ENCODE measurements at regions not wholly inside any gene's neighbourhood (a gene's known extent, or its start where the extent isn't known, plus 50 kb on each side); places are given as distances from the start of the nearest gene placed in this dataset.

DNA sequence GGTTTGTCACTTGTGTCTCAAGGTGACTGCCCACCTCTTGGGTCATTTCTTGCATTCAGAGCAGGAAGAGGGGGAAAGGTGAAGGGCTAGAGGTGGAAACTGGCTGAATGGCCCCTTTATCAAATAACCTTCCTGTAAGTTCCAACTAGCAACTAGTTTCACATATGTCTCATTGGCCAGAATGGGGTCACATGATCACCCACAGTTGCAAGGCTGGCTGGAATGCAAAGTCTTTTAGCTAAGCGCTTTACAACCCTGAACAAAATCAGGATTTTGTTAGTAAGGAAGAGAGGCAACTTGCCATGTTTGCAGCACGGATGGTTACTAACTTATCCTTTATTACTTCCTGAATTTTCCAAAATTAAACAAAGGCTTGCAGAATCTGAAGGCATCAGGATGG lies 156.3 kb downstream of the EMX2 start (continued):
- no peak for TF ChIP-seq CEBPB (IDR thresholded peaks at IDR 0.05)
- no peak for TF ChIP-seq FOSB (CRISPR knock-in tag; IDR thresholded peaks at IDR 0.05)
- no peak for TF ChIP-seq FOSL2 (IDR thresholded peaks at IDR 0.05)
- TF ChIP-seq FOSL2 (CRISPR knock-in tag; IDR thresholded peaks at IDR 0.05) = no peak
- no peak for TF ChIP-seq ZC3H11A (IDR thresholded peaks at IDR 0.05)

DNA sequence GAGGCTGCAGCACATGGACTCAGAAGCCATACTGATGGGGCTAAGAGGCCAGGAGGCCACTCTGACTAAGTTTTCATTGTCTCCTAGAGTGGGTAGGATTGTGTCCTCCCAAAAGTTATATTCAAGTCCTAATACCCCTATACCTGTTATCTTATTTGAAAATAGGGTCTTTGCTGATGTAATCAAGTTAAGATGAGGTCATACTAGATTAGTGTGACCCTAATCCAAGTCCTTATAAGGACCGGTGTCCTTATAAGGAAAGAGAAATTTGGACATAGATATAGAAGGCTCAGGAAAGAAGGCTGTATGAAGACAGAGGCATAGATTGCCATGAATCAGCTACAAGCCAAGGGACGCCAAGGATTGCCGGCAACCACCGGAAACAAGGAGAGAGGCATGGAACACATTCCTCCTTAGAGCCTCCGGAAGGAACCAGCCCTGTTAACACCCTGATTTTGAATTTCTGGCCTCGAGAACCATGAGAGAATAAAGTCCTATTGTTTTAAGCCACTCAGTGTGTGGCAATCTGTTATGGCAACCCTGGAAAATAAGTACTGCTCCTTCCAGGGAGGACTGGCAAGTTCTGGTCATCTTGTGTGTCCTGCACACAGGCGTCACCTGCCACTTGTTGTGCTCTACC lies 157.0 kb downstream of the EMX2 start:
- no peak overlapping the region for H3K27ac ChIP-seq
- ATAC-seq = no peak
- H3K4me3 ChIP-seq = no peak overlapping the region
- WGBS (ENCODE audit: missing lambda C conversion rate) = 37% methylated on average over 7 of the region's 7 CpGs
- no peak for FAIRE-seq
- no peaks in the 10 kb centered on the region for H3K4me1 ChIP-seq
- no peak overlapping the region for H3K4me2 ChIP-seq
- DNase-seq (ENCODE audit: low read depth in 1 of 2, low spot score in 1 of 2) = no peak
- no peaks in the 10 kb centered on the region for H3K9me3 ChIP-seq
- ChIA-PET CTCF (interaction anchor here (0.6 kb wide), 1 partner anchor 23 kb away, joined by 4 read pairs; no protein-coding TSS in a partner anchor), POLR2A (no interaction called here)
- TF ChIP-seq EP300 (IDR thresholded peaks at IDR 0.05) = no peak

DNA sequence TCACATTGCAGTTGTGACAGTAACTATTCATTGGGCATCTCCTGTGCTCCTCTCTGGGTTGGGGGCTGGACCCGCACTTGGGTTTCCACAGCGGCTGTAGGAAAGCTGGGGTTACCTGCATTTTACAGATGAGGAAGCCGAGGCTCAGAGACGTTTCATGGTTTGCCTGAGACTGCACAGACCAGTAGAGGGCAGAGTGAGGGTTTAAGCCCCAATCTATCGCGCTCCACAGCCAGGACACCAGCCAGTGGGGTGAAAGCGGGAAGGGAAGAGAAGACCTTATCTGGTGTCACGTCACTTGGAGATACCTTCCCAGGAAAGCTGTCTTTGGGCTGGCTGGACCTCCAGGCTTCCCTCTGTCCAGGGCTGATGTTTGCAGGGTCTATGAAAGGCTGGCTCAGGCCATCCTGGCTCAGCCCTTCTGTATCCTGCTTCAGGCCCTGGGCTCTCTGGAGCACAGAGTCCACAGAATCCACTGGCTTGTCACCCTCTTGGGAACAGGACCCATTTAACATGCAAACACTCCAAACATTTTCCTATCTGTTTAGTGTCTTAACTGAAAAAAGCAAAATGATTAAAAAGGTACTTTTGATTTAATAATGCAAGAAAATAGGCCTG lies 167.7 kb downstream of the EMX2 start:
- no peak overlapping the region for H3K4me3 ChIP-seq
- POLR2A ChIA-PET = no interaction called here
- whole genome bisulfite sequencing (ENCODE audit: missing lambda C conversion rate) = 44% methylated on average over 4 of the region's 8 CpGs
- H3K27ac ChIP-seq = no peak overlapping the region
- no peaks in the 10 kb centered on the region for H3K4me1 ChIP-seq
- DNase-seq (ENCODE audit: low read depth in 1 of 2, low spot score in 1 of 2) = peak; percentile 18 to 19
- CTCF ChIA-PET = interaction anchor here (1.2 kb wide), 1 partner anchor 176 kb away, joined by 3 read pairs; no protein-coding TSS in a partner anchor
- H3K9me3 ChIP-seq = peaks cover 6% of the 10 kb centered on the region; the same call in 1 of the 3 replicates
- no peak for FAIRE-seq
- ATAC-seq = peak; percentile 76 to 89
- TF ChIP-seq, protein P1, sequence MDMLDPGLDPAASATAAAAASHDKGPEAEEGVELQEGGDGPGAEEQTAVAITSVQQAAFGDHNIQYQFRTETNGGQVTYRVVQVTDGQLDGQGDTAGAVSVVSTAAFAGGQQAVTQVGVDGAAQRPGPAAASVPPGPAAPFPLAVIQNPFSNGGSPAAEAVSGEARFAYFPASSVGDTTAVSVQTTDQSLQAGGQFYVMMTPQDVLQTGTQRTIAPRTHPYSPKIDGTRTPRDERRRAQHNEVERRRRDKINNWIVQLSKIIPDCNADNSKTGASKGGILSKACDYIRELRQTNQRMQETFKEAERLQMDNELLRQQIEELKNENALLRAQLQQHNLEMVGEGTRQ (IDR thresholded peaks at IDR 0.05) = no peak
- no peak for TF ChIP-seq SREBF2 (IDR thresholded peaks at IDR 0.05)
- peak; percentile 27 to 43; a peak in 3 of 5 replicates for TF ChIP-seq RAD21 (conservative IDR thresholded peaks at IDR 0.05 in 1 of 2, IDR thresholded peaks at IDR 0.05 in 1 of 2)
- TF ChIP-seq, protein P2, sequence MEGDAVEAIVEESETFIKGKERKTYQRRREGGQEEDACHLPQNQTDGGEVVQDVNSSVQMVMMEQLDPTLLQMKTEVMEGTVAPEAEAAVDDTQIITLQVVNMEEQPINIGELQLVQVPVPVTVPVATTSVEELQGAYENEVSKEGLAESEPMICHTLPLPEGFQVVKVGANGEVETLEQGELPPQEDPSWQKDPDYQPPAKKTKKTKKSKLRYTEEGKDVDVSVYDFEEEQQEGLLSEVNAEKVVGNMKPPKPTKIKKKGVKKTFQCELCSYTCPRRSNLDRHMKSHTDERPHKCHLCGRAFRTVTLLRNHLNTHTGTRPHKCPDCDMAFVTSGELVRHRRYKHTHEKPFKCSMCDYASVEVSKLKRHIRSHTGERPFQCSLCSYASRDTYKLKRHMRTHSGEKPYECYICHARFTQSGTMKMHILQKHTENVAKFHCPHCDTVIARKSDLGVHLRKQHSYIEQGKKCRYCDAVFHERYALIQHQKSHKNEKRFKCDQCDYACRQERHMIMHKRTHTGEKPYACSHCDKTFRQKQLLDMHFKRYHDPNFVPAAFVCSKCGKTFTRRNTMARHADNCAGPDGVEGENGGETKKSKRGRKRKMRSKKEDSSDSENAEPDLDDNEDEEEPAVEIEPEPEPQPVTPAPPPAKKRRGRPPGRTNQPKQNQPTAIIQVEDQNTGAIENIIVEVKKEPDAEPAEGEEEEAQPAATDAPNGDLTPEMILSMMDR (IDR thresholded peaks at IDR 0.05) = peak; percentile 22; the same call in 1 of the 3 replicates
- H3K4me2 ChIP-seq = no peak overlapping the region

DNA sequence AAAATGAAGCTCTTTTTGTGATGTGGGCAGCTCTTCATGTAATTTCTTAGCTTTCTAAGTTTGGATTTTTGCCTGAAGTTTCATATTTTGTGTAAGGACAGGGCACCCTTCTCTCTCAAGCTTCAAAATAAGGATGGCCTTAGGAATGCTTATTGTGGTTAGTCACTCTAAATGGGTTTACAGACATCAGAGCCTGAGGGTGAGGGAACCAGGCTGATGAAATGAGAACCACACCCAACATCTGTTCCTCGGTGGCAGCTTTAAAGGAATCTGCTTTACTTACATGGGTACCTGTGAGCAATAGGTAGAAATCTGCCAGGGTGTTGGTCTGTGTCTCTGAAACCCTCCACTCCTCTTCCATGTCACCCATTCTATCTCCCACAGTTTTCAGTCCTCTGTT lies 174.3 kb downstream of the EMX2 start:
- TF ChIP-seq RNF2 (IDR thresholded peaks at IDR 0.05; ENCODE audit: borderline replicate concordance, low read depth) (no peak), SREBF2 (IDR thresholded peaks at IDR 0.05) (no peak)
- TF ChIP-seq, protein P1 (IDR thresholded peaks at IDR 0.05) = no peak
- CTCF ChIA-PET = interaction anchor here (0.8 kb wide), 1 partner anchor 13 kb away, joined by 3 read pairs; no protein-coding TSS in a partner anchor
- Histone ChIP-seq H3K9me3 (peaks cover 11% of the 10 kb centered on the region; the same call in 1 of the 3 replicates), H3K27ac (no peak overlapping the region), H3K4me3 (no peak overlapping the region), H3K4me2 (no peak overlapping the region), H3K4me1 (no peaks in the 10 kb centered on the region)
- ATAC-seq = no peak
- no peak for FAIRE-seq
- no peak for DNase-seq (ENCODE audit: low read depth in 1 of 2, low spot score in 1 of 2)
- 0% methylated on average over 1 of the region's 1 CpG for WGBS (ENCODE audit: missing lambda C conversion rate)
- POLR2A ChIA-PET = no interaction called here

Data from A549 (cell line).